NCI-H748 treated with DMSO at 0.1 percent for 48 hours (cell line): ENCODE measurements at regions not wholly inside any gene's neighbourhood (a gene's known extent, or its start where the extent isn't known, plus 50 kb on each side); places are given as distances from the start of the nearest gene placed in this dataset.

ENCODE experiments used
- DNase-seq: peaks from one replicate; lab custom pipeline; 2025; lab: John Stamatoyannopoulos, UW

- DNase-seq = no peak
These were observed 148.0 kb downstream of the PDHA2 start for GRCh38 chr4:95987851-95988250.

GRCh38 chr4:95998311-95998710, 158.4 kb downstream of the PDHA2 start:
- no peak for DNase-seq

- no peak for DNase-seq
These were observed 164.3 kb downstream of the PDHA2 start for GRCh38 chr4:96003951-96004740.

- DNase-seq = no peak
These were observed 169.7 kb downstream of the PDHA2 start for GRCh38 chr4:96009427-96010119.

- DNase-seq = no peak
These were observed 172.8 kb downstream of the PDHA2 start for GRCh38 chr4:96012687-96013086.

- no peak for DNase-seq
These were observed 176.9 kb downstream of the PDHA2 start for GRCh38 chr4:96016634-96017299.

- DNase-seq = no peak
These were observed 185.1 kb downstream of the PDHA2 start for GRCh38 chr4:96025011-96025410.

- DNase-seq = peak; percentile 17
These were observed 195.8 kb downstream of the PDHA2 start for GRCh38 chr4:96035727-96036126.

GRCh38 chr4:96036781-96037180, 196.9 kb downstream of the PDHA2 start:
- DNase-seq = no peak

GRCh38 chr4:96037705-96038104, 197.8 kb downstream of the PDHA2 start:
- DNase-seq = no peak

GRCh38 chr4:96039217-96039616, 199.3 kb downstream of the PDHA2 start:
- DNase-seq = no peak

- no peak for DNase-seq
These were observed 200.0 kb downstream of the PDHA2 start for GRCh38 chr4:96039803-96040436.

- DNase-seq = no peak
These were observed 205.1 kb downstream of the PDHA2 start for GRCh38 chr4:96044971-96045370.

- DNase-seq = no peak
These were observed 212.9 kb downstream of the PDHA2 start for GRCh38 chr4:96052827-96053226.

- no peak for DNase-seq
These were observed 216.5 kb downstream of the PDHA2 start for GRCh38 chr4:96056346-96056934.

GRCh38 chr4:96063639-96064038, 223.7 kb downstream of the PDHA2 start:
- DNase-seq = no peak

GRCh38 chr4:96073461-96073860, 233.6 kb downstream of the PDHA2 start:
- no peak for DNase-seq

GRCh38 chr4:96092151-96092705, 252.3 kb downstream of the PDHA2 start:
- DNase-seq = peak; percentile 46

- DNase-seq = peak; percentile 42
These were observed 253.2 kb downstream of the PDHA2 start for GRCh38 chr4:96093057-96093456.

- no peak for DNase-seq
These were observed 253.7 kb downstream of the PDHA2 start for GRCh38 chr4:96093563-96093962.

GRCh38 chr4:96094183-96094582, 254.3 kb downstream of the PDHA2 start:
- DNase-seq = no peak
